ENCODE measurements at regions not wholly inside any gene's neighbourhood (a gene's known extent, or its start where the extent isn't known, plus 50 kb on each side); places are given as distances from the start of the nearest gene placed in this dataset.

GRCh38 chrX:36909676-36910030, 98.5 kb upstream of the FAM47C start:
- no peaks in the 10 kb centered on the region for H3K23me2 ChIP-seq (ENCODE audit: insufficient read length, low read depth, low read length, poor library complexity, severe bottlenecking)
- peaks cover 48 to 56% of the 10 kb centered on the region in 2 experiments for H3K9me3 Mint-ChIP-seq
- H2BK120ac ChIP-seq (ENCODE audit: low read depth, low read length, poor library complexity, severe bottlenecking): no peak overlapping the region
- H4K91ac ChIP-seq (ENCODE audit: insufficient read length, low read depth, low read length): no peak overlapping the region
- H3K27ac ChIP-seq (ENCODE audit: insufficient read length, low read depth, low read length): no peak overlapping the region
- no peak overlapping the region for H3K4ac ChIP-seq (ENCODE audit: low read depth, low read length)
- no peaks in the 10 kb centered on the region for H3K27me3 ChIP-seq (ENCODE audit: insufficient read depth, low read length)
- H3K36me3 Mint-ChIP-seq (ENCODE audit: insufficient read depth in 1 of 3, low read depth in 3 of 3): peaks cover 8 to 11% (median 11%) of the 10 kb centered on the region in 3 experiments
- no peak overlapping the region for H3K23ac ChIP-seq (ENCODE audit: insufficient read length, low read depth, low read length)
- no peak overlapping the region for H3K14ac ChIP-seq (ENCODE audit: insufficient read depth, low read length)
- H2AFZ ChIP-seq (ENCODE audit: low read length): no peak overlapping the region
- H3K79me1 ChIP-seq (ENCODE audit: insufficient read depth, low read depth, low read length, poor library complexity, severe bottlenecking): no peaks in the 10 kb centered on the region
- no peak overlapping the region for H3K4me3 Mint-ChIP-seq
- no peak overlapping the region for H2BK5ac ChIP-seq (ENCODE audit: insufficient read length, low read length)
- no peak overlapping the region for H2BK12ac ChIP-seq (ENCODE audit: insufficient read length, low read depth, low read length)
- no peak overlapping the region for H3K56ac ChIP-seq (ENCODE audit: insufficient read length, low read depth, low read length)
- H3K18ac ChIP-seq (ENCODE audit: insufficient read length, low read depth, low read length): no peak overlapping the region
- peaks cover 2% of the 10 kb centered on the region; the same call in 1 of the 2 replicates for H3K27me3 Mint-ChIP-seq (ENCODE audit: low read depth)
- H3K27ac Mint-ChIP-seq: no peak overlapping the region
- WGBS (ENCODE audit: extremely low coverage, insufficient read length, low lambda C conversion rate): no CpG with 5 or more reads among the region's 4 CpGs
- 0 out of 4 replicates have a peak, but pooled peaks cover 0 to 2% of the 10 kb centered on the region in 2 experiments for H3K4me1 Mint-ChIP-seq
- no peaks in the 10 kb centered on the region for H3K79me2 ChIP-seq (ENCODE audit: insufficient read depth, low read length)
- no peak for DNase-seq
- H3K4me2 ChIP-seq (ENCODE audit: insufficient read depth, insufficient read length, low read length): no peak overlapping the region
- no peaks in the 10 kb centered on the region for H3K9me3 ChIP-seq (ENCODE audit: control insufficient read depth, low read depth, low read length)
- no peak overlapping the region for H4K8ac ChIP-seq (replicated peaks; ENCODE audit: insufficient read length, low read depth, low read length)
- no peak overlapping the region for H3T11ph ChIP-seq (ENCODE audit: low read length)
- TF ChIP-seq CTCF (conservative IDR thresholded peaks at IDR 0.05): no peak
- no peak overlapping the region for H2BK15ac ChIP-seq (ENCODE audit: low read depth, low read length)
- H2AK5ac ChIP-seq (ENCODE audit: insufficient read length, low read length): no peak overlapping the region
- H4K5ac ChIP-seq (ENCODE audit: insufficient read length, low read depth, low read length): no peak overlapping the region
- H2BK20ac ChIP-seq (ENCODE audit: low read depth, low read length, poor library complexity, severe bottlenecking): no peak overlapping the region
- no peak overlapping the region for H3K9ac ChIP-seq (ENCODE audit: extremely low read depth, insufficient read length, low read length)
- no peaks in the 10 kb centered on the region for H3K4me1 ChIP-seq (ENCODE audit: insufficient read depth, low read length)
- H4K20me1 ChIP-seq (ENCODE audit: control insufficient read depth, insufficient read depth, insufficient read length): no peaks in the 10 kb centered on the region

Data from H9 (cell line).